ENCODE measurements at regions not wholly inside any gene's neighbourhood (a gene's known extent, or its start where the extent isn't known, plus 50 kb on each side); places are given as distances from the start of the nearest gene placed in this dataset.

- 100% methylated on average over 2 of the region's 3 CpGs for WGBS
These were observed 254.5 kb downstream of the DSEL start for GRCh38 chr18:67261931-67262552.

GRCh38 chr18:67260841-67261240 is 255.7 kb downstream of the DSEL start:
- no peak overlapping the region for H2BK5ac ChIP-seq (ENCODE audit: low read depth, low read length, poor library complexity, severe bottlenecking)
- H3K4me1 ChIP-seq (ENCODE audit: control insufficient read depth, insufficient read depth, low read depth, low read length), result peaks cover 1% of the 10 kb centered on the region
- no peak overlapping the region for H2AFZ ChIP-seq (ENCODE audit: low read depth, low read length)
- no peak overlapping the region for H2BK15ac ChIP-seq (ENCODE audit: low read depth, poor library complexity, severe bottlenecking)
- H2BK120ac ChIP-seq (ENCODE audit: low read depth, low read length), result peak overlapping the region; percentile 34
- no peak overlapping the region for H3K4me3 ChIP-seq (ENCODE audit: insufficient read depth in 1 of 2, low read depth in 1 of 2, low read length in 2 of 2)
- H3K36me3 ChIP-seq (ENCODE audit: control insufficient read depth in 1 of 2, insufficient read depth in 2 of 2, low read depth in 1 of 2, low read length in 2 of 2), result no peaks in the 10 kb centered on the region
- no peaks in the 10 kb centered on the region for H3K79me1 ChIP-seq (replicated peaks; ENCODE audit: low read length, poor library complexity, severe bottlenecking)
- no peak overlapping the region for H3K9ac ChIP-seq (ENCODE audit: low read length)
- no peak overlapping the region for H3K4me2 ChIP-seq (ENCODE audit: low read length, poor library complexity, severe bottlenecking)
- no peaks in the 10 kb centered on the region for H3K9me3 ChIP-seq (ENCODE audit: control insufficient read depth, low read length)
- H3K23ac ChIP-seq (ENCODE audit: low read length in 2 of 2), result no peak overlapping the region
- WGBS, result 84% methylated on average over 5 of the region's 5 CpGs
- peak overlapping the region in 1 of 2 experiments; percentile 58 for H3K4ac ChIP-seq (ENCODE audit: low read depth in 1 of 2, low read length in 2 of 2)
- no peak overlapping the region for H2AK5ac ChIP-seq (ENCODE audit: low read length, severe bottlenecking)
- no peak for DNase-seq
- no peaks in the 10 kb centered on the region for H3K27me3 ChIP-seq (ENCODE audit: control insufficient read depth in 1 of 2, insufficient read depth in 1 of 2, low read length in 2 of 2)
- H2BK12ac ChIP-seq (ENCODE audit: low read length in 2 of 2), result peak overlapping the region; percentile 42 to 54
- no peak overlapping the region for H3K27ac ChIP-seq (ENCODE audit: low read length, poor library complexity, severe bottlenecking)
- H4K91ac ChIP-seq (ENCODE audit: low read length), result no peak overlapping the region
- peak overlapping the region; percentile 49 for H4K8ac ChIP-seq (ENCODE audit: low read length)
- peak overlapping the region; percentile 21 to 34 for H3K18ac ChIP-seq (ENCODE audit: low read depth in 1 of 2, low read length in 2 of 2)
- H3K14ac ChIP-seq (ENCODE audit: low read length in 2 of 2), result no peak overlapping the region

More at GRCh38 chr18:67261931-67262552, 254.5 kb downstream of the DSEL start:
- Histone ChIP-seq H3K36me3 (ENCODE audit: control insufficient read depth in 1 of 2, insufficient read depth in 2 of 2, low read depth in 1 of 2, low read length in 2 of 2) (no peaks in the 10 kb centered on the region), H3K4me1 (ENCODE audit: control insufficient read depth, insufficient read depth, low read depth, low read length) (peaks cover 1% of the 10 kb centered on the region), H2BK12ac (ENCODE audit: low read length in 2 of 2) (no peak overlapping the region), H3K4ac (ENCODE audit: low read depth in 1 of 2, low read length in 2 of 2) (no peak overlapping the region), H4K8ac (ENCODE audit: low read length) (no peak overlapping the region), H2AK5ac (ENCODE audit: low read length, severe bottlenecking) (no peak overlapping the region), H3K9me3 (ENCODE audit: control insufficient read depth, low read length) (no peaks in the 10 kb centered on the region), H2BK5ac (ENCODE audit: low read depth, low read length, poor library complexity, severe bottlenecking) (no peak overlapping the region), H3K4me3 (ENCODE audit: insufficient read depth in 1 of 2, low read depth in 1 of 2, low read length in 2 of 2) (no peak overlapping the region), H3K79me1 (replicated peaks; ENCODE audit: low read length, poor library complexity, severe bottlenecking) (no peaks in the 10 kb centered on the region), H2BK15ac (ENCODE audit: low read depth, poor library complexity, severe bottlenecking) (no peak overlapping the region), H4K91ac (ENCODE audit: low read length) (no peak overlapping the region), H3K14ac (ENCODE audit: low read length in 2 of 2) (no peak overlapping the region), H3K23ac (ENCODE audit: low read length in 2 of 2) (no peak overlapping the region), H3K27ac (ENCODE audit: low read length, poor library complexity, severe bottlenecking) (no peak overlapping the region), H2BK120ac (ENCODE audit: low read depth, low read length) (no peak overlapping the region), H2AFZ (ENCODE audit: low read depth, low read length) (no peak overlapping the region), H3K4me2 (ENCODE audit: low read length, poor library complexity, severe bottlenecking) (no peak overlapping the region), H3K27me3 (ENCODE audit: control insufficient read depth in 1 of 2, insufficient read depth in 1 of 2, low read length in 2 of 2) (no peaks in the 10 kb centered on the region), H3K9ac (ENCODE audit: low read length) (no peak overlapping the region), H3K18ac (ENCODE audit: low read depth in 1 of 2, low read length in 2 of 2) (no peak overlapping the region)
- peak; percentile 8 for DNase-seq

- Histone ChIP-seq H3K9me3 (ENCODE audit: control insufficient read depth, low read length) (no peaks in the 10 kb centered on the region), H3K36me3 (ENCODE audit: control insufficient read depth in 1 of 2, insufficient read depth in 2 of 2, low read depth in 1 of 2, low read length in 2 of 2) (no peaks in the 10 kb centered on the region), H3K4me1 (ENCODE audit: control insufficient read depth, insufficient read depth, low read depth, low read length) (no peaks in the 10 kb centered on the region), H3K4me2 (ENCODE audit: low read length, poor library complexity, severe bottlenecking) (no peak overlapping the region), H3K4me3 (ENCODE audit: insufficient read depth in 1 of 2, low read depth in 1 of 2, low read length in 2 of 2) (no peak overlapping the region), H2AK5ac (ENCODE audit: low read length, severe bottlenecking) (no peak overlapping the region), H3K9ac (ENCODE audit: low read length) (no peak overlapping the region), H2BK5ac (ENCODE audit: low read depth, low read length, poor library complexity, severe bottlenecking) (no peak overlapping the region), H2BK12ac (ENCODE audit: low read length in 2 of 2) (no peak overlapping the region), H3K4ac (ENCODE audit: low read depth in 1 of 2, low read length in 2 of 2) (no peak overlapping the region), H2BK15ac (ENCODE audit: low read depth, poor library complexity, severe bottlenecking) (no peak overlapping the region), H3K79me1 (replicated peaks; ENCODE audit: low read length, poor library complexity, severe bottlenecking) (no peaks in the 10 kb centered on the region), H3K18ac (ENCODE audit: low read depth in 1 of 2, low read length in 2 of 2) (no peak overlapping the region), H4K8ac (ENCODE audit: low read length) (no peak overlapping the region), H3K27ac (ENCODE audit: low read length, poor library complexity, severe bottlenecking) (no peak overlapping the region), H2BK120ac (ENCODE audit: low read depth, low read length) (no peak overlapping the region), H3K23ac (ENCODE audit: low read length in 2 of 2) (no peak overlapping the region), H4K91ac (ENCODE audit: low read length) (no peak overlapping the region), H2AFZ (ENCODE audit: low read depth, low read length) (no peak overlapping the region), H3K27me3 (ENCODE audit: control insufficient read depth in 1 of 2, insufficient read depth in 1 of 2, low read length in 2 of 2) (no peaks in the 10 kb centered on the region), H3K14ac (ENCODE audit: low read length in 2 of 2) (no peak overlapping the region)
- 98% methylated on average over 5 of the region's 9 CpGs for WGBS
- no peak for DNase-seq
These were observed 265.6 kb downstream of the DSEL start for GRCh38 chr18:67250776-67251424.

GRCh38 chr18:67243799-67244587 is 272.5 kb downstream of the DSEL start:
- Histone ChIP-seq H3K79me1 (replicated peaks; ENCODE audit: low read length, poor library complexity, severe bottlenecking) (no peaks in the 10 kb centered on the region), H2BK12ac (ENCODE audit: low read length in 2 of 2) (no peak overlapping the region), H2BK15ac (ENCODE audit: low read depth, poor library complexity, severe bottlenecking) (no peak overlapping the region), H3K18ac (ENCODE audit: low read depth in 1 of 2, low read length in 2 of 2) (no peak overlapping the region), H3K4me2 (ENCODE audit: low read length, poor library complexity, severe bottlenecking) (peak overlapping the region; percentile 49), H3K36me3 (ENCODE audit: control insufficient read depth in 1 of 2, insufficient read depth in 2 of 2, low read depth in 1 of 2, low read length in 2 of 2) (no peaks in the 10 kb centered on the region), H3K4me1 (ENCODE audit: control insufficient read depth, insufficient read depth, low read depth, low read length) (no peaks in the 10 kb centered on the region), H2AFZ (ENCODE audit: low read depth, low read length) (no peak overlapping the region), H3K27me3 (ENCODE audit: control insufficient read depth in 1 of 2, insufficient read depth in 1 of 2, low read length in 2 of 2) (no peaks in the 10 kb centered on the region), H3K4me3 (ENCODE audit: insufficient read depth in 1 of 2, low read depth in 1 of 2, low read length in 2 of 2) (peak overlapping the region in 1 of 2 experiments; percentile 75), H4K91ac (ENCODE audit: low read length) (no peak overlapping the region), H3K4ac (ENCODE audit: low read depth in 1 of 2, low read length in 2 of 2) (no peak overlapping the region), H4K8ac (ENCODE audit: low read length) (no peak overlapping the region), H3K9ac (ENCODE audit: low read length) (peak overlapping the region; percentile 82), H2BK120ac (ENCODE audit: low read depth, low read length) (no peak overlapping the region), H3K23ac (ENCODE audit: low read length in 2 of 2) (no peak overlapping the region), H3K9me3 (ENCODE audit: control insufficient read depth, low read length) (no peaks in the 10 kb centered on the region), H3K27ac (ENCODE audit: low read length, poor library complexity, severe bottlenecking) (no peak overlapping the region), H3K14ac (ENCODE audit: low read length in 2 of 2) (no peak overlapping the region), H2AK5ac (ENCODE audit: low read length, severe bottlenecking) (no peak overlapping the region), H2BK5ac (ENCODE audit: low read depth, low read length, poor library complexity, severe bottlenecking) (no peak overlapping the region)
- WGBS, result 22% methylated on average over 3 of the region's 3 CpGs
- peak; percentile 25 for DNase-seq

Data from mesenchymal stem cell (in vitro differentiated cells and primary cell).